GM23248 (cell line): ENCODE measurements at regions not wholly inside any gene's neighbourhood (a gene's known extent, or its start where the extent isn't known, plus 50 kb on each side); places are given as distances from the start of the nearest gene placed in this dataset.
"Not testable (repeated sequence)": the region's sequence is repeated elsewhere in the genome, so short reads cannot be mapped to it uniquely, and the experiment has no call there.

ENCODE experiments used
- DNase-seq: peaks from one replicate; pipeline ENCODE4 v3.0.0-alpha.2; 2015
- H2AFZ ChIP-seq: fragments of 200-600 bp; sonication (generic); 2 replicates; pipeline ENCODE4 v1.6.1; 2016; ENCODE audit warnings: antibody characterized with exemption
- H3F3A ChIP-seq: fragments of 200-600 bp; sonication (generic); 2 replicates; pipeline ENCODE4 v1.6.1; 2016; ENCODE audit warnings: mild to moderate bottlenecking, antibody characterized with exemption, mixed run types; ENCODE audit not compliant: insufficient read depth
- H3K27ac ChIP-seq: fragments of 200-600 bp; sonication (generic); 2 replicates; pipeline ENCODE4 v1.5.1; 2016; ENCODE audit warnings: mild to moderate bottlenecking
- H3K27me3 ChIP-seq: fragments of 200-600 bp; sonication (generic); replicated peaks from 2 replicates; pipeline ENCODE4 v1.6.1; 2016; ENCODE audit warnings: mild to moderate bottlenecking; ENCODE audit not compliant: insufficient read depth
- H3K36me3 ChIP-seq: fragments of 200-600 bp; sonication (generic); 2 replicates; pipeline ENCODE4 v1.6.1; 2016; ENCODE audit warnings: low read depth, mild to moderate bottlenecking
- H3K4me1 ChIP-seq: fragments of 200-600 bp; sonication (generic); 2 replicates; pipeline ENCODE4 v1.6.1; 2016; ENCODE audit warnings: mild to moderate bottlenecking; ENCODE audit not compliant: insufficient read depth
- H3K4me2 ChIP-seq: fragments of 200-600 bp; sonication (generic); one replicate; pipeline ENCODE4 v1.6.1; 2016; ENCODE audit warnings: mild to moderate bottlenecking; ENCODE audit not compliant: unreplicated experiment
- H3K4me3 ChIP-seq: fragments of 200-600 bp; sonication (generic); 2 replicates; pipeline ENCODE4 v1.5.1; 2016; ENCODE audit warnings: mild to moderate bottlenecking
- H3K79me2 ChIP-seq: fragments of 200-600 bp; sonication (generic); 2 replicates; pipeline ENCODE4 v1.6.1; 2016; ENCODE audit warnings: mild to moderate bottlenecking; ENCODE audit not compliant: insufficient read depth
- H3K9ac ChIP-seq: fragments of 200-600 bp; sonication (generic); 2 replicates; pipeline ENCODE4 v1.6.1; 2016; ENCODE audit warnings: mild to moderate bottlenecking
- H3K9me2 ChIP-seq: fragments of 200-600 bp; sonication (generic); 2 replicates; pipeline ENCODE4 v1.6.1; 2016; ENCODE audit warnings: mixed run types, mild to moderate bottlenecking, moderate library complexity; ENCODE audit not compliant: insufficient read depth
- H3K9me3 ChIP-seq: fragments of 200-600 bp; sonication (generic); one replicate; pipeline ENCODE4 v1.6.1; 2017; ENCODE audit warnings: low read depth
- H4K20me1 ChIP-seq: fragments of 200-600 bp; sonication (generic); 2 replicates; pipeline ENCODE4 v1.6.0; 2016; ENCODE audit not compliant: insufficient read depth
- EZH2 ChIP-seq: fragments of 200-600 bp; sonication (generic); IDR thresholded peaks from 2 replicates; pipeline ENCODE4 v1.6.1; 2018; ENCODE audit warnings: antibody characterized with exemption, mild to moderate bottlenecking; ENCODE audit not compliant: insufficient read depth, poor library complexity, severe bottlenecking
- EZH2phosphoT487 ChIP-seq: fragments of 200-600 bp; sonication (generic); IDR thresholded peaks from 2 replicates; pipeline ENCODE4 v1.6.1; 2018; ENCODE audit warnings: antibody characterized with exemption, moderate library complexity, mild to moderate bottlenecking, low read depth; ENCODE audit not compliant: insufficient read depth
- WGBS, 2 experiments: methylation state at CpG; one replicate each; pipeline ENCODE4 v1.1.6; 2015 to 2017; ENCODE audit warnings: low lambda C conversion rate in 2 of 2, low coverage in 1 of 2; ENCODE audit errors: missing lambda C conversion rate in 2 of 2; 5-methylcytosine and 5-hydroxymethylcytosine counted together
- in situ Hi-C: fragments of 300-500 bp; cut with MboI; formaldehyde crosslinking; loops from 2 replicates; pipeline ENCODE4 v1.15.0; 2020

DNA sequence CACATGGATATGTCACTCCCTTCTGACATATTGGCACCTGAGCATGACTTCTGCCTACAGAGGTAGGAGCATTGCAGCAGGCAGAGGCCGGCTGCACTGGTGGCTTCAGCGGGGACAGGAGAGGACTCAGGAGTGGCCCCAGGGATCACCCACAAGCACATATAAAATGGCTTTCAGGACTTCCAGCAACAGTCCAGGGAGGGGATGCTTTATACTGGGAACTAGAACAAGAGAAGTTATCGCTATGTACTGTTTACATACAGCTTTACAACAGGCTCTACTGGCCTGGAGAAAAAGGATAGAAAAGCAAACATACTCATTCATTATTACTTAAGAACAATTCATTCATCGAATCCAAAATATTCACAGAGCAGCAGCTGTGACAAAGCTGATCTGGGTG lies 337.8 kb downstream of the THBS2 start:
- TF ChIP-seq EZH2 (no peak), EZH2phosphoT487 (no peak)
- no peak overlapping the region for H3K4me3 ChIP-seq
- 93 to 98% methylated on average over 4 of the region's 4 CpGs for WGBS, 2 experiments
- peaks cover 4% of the 10 kb centered on the region; the same call in 1 of the 2 replicates for H3K4me1 ChIP-seq
- H3K9me3 ChIP-seq = no peaks in the 10 kb centered on the region
- no peaks in the 10 kb centered on the region for H3K79me2 ChIP-seq
- no peak overlapping the region for H2AFZ ChIP-seq
- no peaks in the 10 kb centered on the region for H3K27me3 ChIP-seq
- H3K4me2 ChIP-seq = no peak overlapping the region
- no peaks in the 10 kb centered on the region for H3K9me2 ChIP-seq
- H4K20me1 ChIP-seq = no peaks in the 10 kb centered on the region
- 0 out of 2 replicates have a peak, but pooled peaks cover 3% of the 10 kb centered on the region for H3F3A ChIP-seq
- no peak for DNase-seq
- in situ Hi-C loops = loop anchor here (25.0 kb wide), 1 partner anchor 721 kb away; no protein-coding TSS in a partner anchor
- H3K36me3 ChIP-seq = no peaks in the 10 kb centered on the region
- no peak overlapping the region for H3K9ac ChIP-seq
- no peak overlapping the region for H3K27ac ChIP-seq

DNA sequence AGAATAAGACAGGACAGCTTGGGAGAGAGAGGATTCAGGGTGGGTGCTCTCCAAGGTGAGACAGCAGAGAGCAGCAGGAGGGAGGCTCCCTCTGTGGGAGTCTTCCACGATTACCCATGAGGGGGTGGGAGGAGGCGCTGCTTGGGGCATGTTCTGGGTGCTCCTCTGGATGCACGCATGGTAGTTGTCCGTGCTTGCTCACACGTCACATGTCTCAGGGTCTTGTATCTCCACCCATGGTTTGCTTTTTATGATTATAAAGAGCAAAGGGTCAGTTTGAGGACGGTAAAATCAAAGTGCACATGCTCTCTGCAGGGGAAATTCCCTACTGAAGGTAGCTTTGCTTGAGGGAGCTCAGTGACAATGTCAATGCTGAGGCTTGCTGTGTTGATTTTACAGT lies 338.4 kb downstream of the THBS2 start:
- DNase-seq = no peak
- Histone ChIP-seq H3K27me3 (no peaks in the 10 kb centered on the region), H3K4me1 (peaks cover 4% of the 10 kb centered on the region; the same call in 1 of the 2 replicates), H3F3A (0 out of 2 replicates have a peak, but pooled peaks cover 3% of the 10 kb centered on the region), H3K79me2 (no peaks in the 10 kb centered on the region), H3K9ac (no peak overlapping the region), H3K27ac (no peak overlapping the region), H4K20me1 (no peaks in the 10 kb centered on the region), H3K9me3 (no peaks in the 10 kb centered on the region), H3K4me2 (no peak overlapping the region), H2AFZ (no peak overlapping the region), H3K9me2 (no peaks in the 10 kb centered on the region), H3K36me3 (no peaks in the 10 kb centered on the region), H3K4me3 (no peak overlapping the region)
- 75 to 84% methylated on average over 6 of the region's 6 CpGs for WGBS, 2 experiments
- TF ChIP-seq EZH2phosphoT487 (no peak), EZH2 (no peak)
- in situ Hi-C loops = loop anchor here (25.0 kb wide), 1 partner anchor 722 kb away; no protein-coding TSS in a partner anchor

DNA sequence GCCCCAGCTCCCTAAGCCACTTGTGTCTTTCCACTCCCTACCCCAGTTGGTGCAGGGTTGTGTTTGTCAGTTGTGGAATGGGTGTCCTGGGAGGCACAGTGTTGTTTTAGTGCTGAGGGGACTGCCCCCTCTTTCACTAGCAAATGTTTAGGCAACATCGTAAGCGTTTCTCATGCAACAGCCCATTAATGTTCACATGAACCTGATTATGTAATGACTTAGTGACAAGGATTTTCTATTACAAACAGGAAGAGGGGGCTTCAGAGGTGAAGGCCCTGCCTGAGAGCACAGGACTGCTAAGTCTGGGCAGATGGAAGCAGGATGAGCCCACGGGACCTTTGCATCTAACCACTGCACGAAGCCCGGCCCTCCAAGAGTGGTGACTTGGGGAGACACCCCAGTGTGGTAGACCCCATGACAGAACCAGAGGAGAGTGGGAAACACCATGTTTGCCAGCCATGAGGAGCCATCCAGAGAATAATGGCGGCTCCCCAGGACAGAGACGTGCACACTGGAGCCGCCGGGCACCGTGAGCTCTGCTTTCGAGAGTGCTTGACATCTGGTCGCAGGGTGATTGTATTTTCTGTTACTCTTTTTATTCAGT lies 339.7 kb downstream of the THBS2 start:
- no peaks in the 10 kb centered on the region for H4K20me1 ChIP-seq
- H3K9me3 ChIP-seq = no peaks in the 10 kb centered on the region
- no peaks in the 10 kb centered on the region for H3K9me2 ChIP-seq
- 75 to 79% methylated on average over 12 of the region's 12 CpGs for WGBS, 2 experiments
- H3K27me3 ChIP-seq = no peaks in the 10 kb centered on the region
- no peaks in the 10 kb centered on the region for H3K79me2 ChIP-seq
- no peak overlapping the region for H3K27ac ChIP-seq
- no peak overlapping the region for H3K9ac ChIP-seq
- no peak overlapping the region for H2AFZ ChIP-seq
- in situ Hi-C loops = loop anchor here (25.0 kb wide), 1 partner anchor 723 kb away; no protein-coding TSS in a partner anchor
- H3F3A ChIP-seq = 0 out of 2 replicates have a peak, but pooled peaks cover 8% of the 10 kb centered on the region
- no peaks in the 10 kb centered on the region for H3K36me3 ChIP-seq
- no peak overlapping the region for H3K4me3 ChIP-seq
- no peak overlapping the region for H3K4me2 ChIP-seq
- H3K4me1 ChIP-seq = peaks cover 8% of the 10 kb centered on the region
- TF ChIP-seq EZH2phosphoT487 (no peak), EZH2 (no peak)
- no peak for DNase-seq

DNA sequence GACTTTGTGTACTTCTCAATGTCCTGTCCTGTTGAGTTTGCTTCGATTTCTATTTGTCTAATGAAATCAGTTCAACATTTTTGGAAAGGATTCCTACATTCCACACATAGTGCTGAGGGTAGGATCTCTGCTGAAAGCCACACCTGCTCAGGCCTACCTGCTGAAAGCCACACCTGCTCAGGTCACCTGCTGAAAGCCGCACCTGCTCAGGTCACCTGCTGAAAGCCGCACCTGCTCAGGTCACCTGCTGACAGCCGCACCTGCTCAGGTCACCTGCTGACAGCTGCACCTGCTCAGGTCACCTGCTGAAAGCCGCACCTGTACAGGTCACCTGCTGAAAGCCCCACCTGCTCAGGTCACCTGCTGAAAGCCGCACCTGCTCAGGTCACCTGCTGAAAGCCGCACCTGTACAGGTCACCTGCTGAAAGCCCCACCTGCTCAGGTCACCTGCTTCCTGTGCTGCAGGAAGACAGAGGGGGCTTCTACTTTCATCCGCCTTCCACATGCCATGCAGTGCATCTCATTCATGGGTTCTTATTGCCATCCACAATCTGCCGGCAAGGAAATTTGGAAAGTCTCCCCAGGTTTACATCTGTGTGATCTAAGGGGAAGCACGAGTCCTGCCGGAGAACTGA lies 340.3 kb downstream of the THBS2 start:
- H3K4me2 ChIP-seq, DNase-seq, H3K36me3 ChIP-seq, H3K27ac ChIP-seq, H3K9me3 ChIP-seq, H3K9me2 ChIP-seq, H3K27me3 ChIP-seq, H3K79me2 ChIP-seq, H2AFZ ChIP-seq, H3K4me3 ChIP-seq, H3K9ac ChIP-seq, H4K20me1 ChIP-seq: not testable (repeated sequence)
- WGBS, 2 experiments = 78 to 79% methylated on average over 11 of the region's 11 CpGs
- in situ Hi-C loops = loop anchor here (25.0 kb wide), 1 partner anchor 724 kb away; no protein-coding TSS in a partner anchor
- Histone ChIP-seq H3K4me1 (peaks cover 14% of the 10 kb centered on the region), H3F3A (peaks cover 11% of the 10 kb centered on the region; the same call in 1 of the 2 replicates)
